CD1c-positive myeloid dendritic cell (primary cell): ENCODE measurements at regions not wholly inside any gene's neighbourhood (a gene's known extent, or its start where the extent isn't known, plus 50 kb on each side); places are given as distances from the start of the nearest gene placed in this dataset.

Experiments
- DNase-seq: peaks from one replicate; pipeline ENCODE4 v3.0.0-alpha.2; 2016; ENCODE audit errors: extremely low spot score

DNA sequence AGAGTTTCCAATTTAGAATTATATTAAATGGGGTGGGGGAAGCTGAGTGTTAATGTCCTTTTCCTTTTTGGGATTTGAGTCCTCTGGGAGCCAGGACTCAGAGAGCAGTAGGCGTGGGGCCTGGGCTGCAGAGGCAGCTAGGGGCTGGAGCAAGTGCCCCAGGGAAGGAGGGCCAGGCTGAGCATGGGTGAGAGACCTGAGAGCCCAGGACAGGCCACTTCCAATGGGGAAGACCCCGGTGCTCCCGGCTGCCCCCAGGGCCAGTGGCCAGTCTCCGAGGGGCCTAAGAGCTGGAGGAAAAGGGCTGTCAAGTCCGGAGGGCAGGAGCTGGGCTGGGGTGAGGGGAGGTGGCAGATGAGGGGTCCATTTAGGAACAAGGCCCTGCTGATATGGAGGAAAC is 371.5 kb downstream of the ZNF536 start:
- DNase-seq = no peak

DNA sequence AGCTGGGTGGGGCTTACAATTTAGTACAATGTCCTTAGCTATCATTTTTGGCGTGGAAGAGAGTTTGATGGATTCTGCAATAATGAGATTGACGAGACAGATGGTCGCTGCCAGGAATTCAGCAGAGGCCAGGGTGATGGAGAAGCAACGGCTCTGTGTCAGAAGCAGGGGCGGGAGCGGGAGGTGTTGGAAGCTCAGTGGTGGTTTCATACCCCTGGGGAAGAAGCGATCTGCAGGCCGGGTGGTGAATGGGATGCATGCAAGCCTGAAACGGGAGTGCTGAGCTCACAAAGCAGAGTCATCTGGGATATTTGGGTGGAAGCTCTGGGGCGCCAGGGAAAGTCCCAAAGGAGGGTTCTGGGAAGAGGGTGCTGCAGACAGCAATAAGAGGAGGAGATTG is 370.8 kb downstream of the ZNF536 start:
- no peak for DNase-seq

DNA sequence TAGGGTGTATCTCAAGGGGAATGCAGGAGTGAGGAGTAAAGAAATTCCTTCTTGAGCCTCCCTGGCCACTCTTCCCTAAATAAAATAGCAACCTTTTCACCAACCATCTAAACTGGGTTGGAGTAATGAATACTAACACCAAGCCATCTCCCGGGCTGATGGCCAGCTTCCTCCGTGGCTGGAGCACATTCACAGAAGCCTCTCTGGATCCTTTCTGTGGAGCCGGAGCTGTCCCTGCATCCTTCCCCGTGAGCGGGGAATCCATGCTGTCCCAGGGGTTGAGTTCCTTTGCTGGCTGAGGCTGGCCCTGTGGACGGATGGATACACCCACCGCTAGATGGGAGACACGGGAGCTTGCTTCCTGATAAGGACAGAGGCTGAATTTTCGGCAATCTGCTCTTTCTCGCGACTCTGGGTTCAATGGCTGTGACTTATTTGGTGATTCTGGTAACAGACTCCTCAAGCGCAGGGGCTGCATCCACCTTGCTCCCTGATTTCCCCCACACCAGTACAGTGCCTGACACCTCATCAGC is 370.3 kb downstream of the ZNF536 start:
- no peak for DNase-seq

DNA sequence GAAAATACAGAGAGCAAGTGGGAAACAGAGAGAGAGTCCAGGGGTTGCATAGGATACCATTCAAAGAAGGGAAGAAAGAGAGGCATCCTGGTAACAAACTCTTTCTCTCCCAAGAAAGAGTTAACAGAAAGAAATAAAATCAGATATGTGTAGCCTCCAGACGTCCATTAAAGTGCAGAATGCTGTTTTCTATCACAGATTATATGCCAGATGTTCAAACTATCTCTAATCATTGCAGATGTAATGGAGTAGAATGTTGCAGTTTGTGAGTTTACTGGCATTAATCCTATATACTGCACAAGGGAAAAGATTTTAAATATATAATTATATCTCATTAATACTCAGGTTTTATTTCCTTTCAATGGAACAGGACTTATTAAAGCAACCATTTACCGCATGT is 369.4 kb downstream of the ZNF536 start:
- no peak for DNase-seq

DNA sequence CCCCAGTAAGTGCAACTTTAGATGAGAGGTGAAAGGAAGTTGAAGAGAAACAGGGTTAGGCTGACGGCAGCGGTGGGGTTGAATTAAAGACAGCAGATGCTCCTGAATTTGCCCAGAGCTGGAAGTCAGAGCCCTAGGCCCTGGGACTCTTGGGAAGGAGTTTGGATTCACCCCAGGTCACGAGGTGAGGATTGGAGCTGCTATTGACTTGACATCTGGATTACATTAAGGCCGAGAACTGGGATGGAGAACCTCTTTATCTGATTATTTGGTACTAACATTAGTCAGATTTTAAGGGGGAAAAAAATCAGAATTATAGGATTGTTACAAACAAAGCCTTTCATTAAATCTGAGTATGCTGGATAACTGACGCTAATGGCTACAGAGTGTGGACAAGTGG is 367.2 kb downstream of the ZNF536 start:
- no peak for DNase-seq

DNA sequence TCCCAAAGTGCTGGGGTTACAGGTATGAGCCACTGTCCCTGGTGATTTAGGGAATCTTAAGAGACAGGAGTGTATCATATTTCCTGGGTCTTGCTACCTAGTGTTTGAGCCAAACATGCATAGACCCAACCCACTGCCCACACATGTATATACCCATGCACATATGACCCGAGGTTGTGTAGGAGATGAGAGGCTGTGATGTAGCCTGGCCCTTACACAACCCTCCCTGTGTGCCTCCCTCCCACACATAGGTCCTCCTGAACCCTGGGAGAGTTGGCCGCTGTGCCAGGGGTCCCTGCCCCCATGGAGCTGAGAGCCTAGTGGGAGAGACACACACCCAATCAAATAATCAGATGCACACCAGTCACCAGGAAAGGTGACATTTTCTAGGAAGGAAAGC is 365.9 kb downstream of the ZNF536 start:
- no peak for DNase-seq

DNA sequence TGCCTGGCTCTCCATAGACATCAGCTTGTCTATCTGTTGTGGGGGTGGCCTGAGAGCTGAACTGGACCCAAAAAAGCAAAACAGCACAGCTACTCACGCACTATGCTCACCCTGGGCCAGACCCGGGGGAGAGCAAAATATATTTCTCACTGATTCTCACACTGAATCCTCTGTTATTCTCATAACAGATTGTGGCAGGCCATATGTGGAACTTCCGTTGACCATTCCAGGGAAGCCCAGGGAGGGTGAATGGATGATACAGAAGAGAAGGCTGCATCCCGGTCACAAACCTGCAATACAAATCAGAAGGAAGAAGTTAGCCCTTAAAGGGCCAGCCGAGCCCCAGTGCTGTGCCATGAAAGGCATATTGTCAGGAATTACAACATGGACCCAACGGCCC is 362.5 kb downstream of the ZNF536 start:
- DNase-seq = no peak

DNA sequence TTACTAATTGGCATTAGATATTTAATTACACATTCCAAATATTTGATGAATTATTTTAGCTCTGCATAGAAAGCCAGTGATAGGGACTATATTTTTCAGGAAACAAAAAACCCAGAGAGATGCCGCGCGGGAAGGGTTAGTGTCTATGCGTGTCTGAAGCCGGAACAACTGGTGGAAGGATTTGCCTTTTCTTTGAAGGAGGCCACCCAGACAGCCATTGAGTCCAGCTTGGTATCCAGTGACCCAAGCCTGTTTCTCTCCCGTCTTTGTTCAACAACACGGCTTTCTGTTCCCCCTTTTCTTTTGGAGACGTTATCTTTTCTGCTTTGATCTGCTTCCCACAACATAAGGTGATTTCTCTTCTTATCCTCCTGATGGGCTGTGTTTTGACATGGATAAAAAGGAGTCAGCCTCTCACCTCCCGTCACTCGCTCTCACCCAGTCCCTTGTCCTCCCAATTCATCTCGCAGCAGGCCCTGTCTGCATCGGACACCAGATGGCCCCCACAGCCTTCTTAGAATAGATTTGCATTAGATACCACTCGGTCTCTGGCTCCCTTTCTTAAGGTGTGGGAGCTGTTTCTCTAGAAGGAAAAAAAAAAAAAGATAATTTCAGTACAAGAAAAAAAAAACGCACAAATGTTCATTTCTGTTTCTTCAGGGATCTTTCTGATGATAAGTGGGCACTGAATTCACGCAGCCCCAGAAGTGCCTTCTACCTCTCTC is 361.8 kb downstream of the ZNF536 start:
- DNase-seq = no peak

DNA sequence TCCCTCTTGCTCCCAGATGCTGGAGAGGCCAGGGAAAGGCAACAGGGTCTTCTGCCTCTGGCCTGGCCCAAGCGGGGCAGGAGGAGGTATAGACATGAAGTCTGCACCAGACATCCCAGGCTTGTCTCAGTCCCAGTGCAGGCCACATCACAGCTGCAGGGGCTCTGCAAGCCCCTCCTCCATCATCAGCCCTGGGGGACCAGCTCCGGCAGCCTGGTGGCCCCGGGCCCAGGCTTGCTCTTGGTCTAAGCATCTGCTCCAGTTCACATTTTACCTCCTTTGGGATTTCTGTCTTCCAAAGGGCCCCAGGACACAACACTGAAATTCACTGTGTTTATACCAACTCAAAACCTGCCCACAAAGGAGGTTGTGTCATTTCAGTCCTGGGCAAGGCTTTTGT is 359.4 kb downstream of the ZNF536 start:
- no peak for DNase-seq

DNA sequence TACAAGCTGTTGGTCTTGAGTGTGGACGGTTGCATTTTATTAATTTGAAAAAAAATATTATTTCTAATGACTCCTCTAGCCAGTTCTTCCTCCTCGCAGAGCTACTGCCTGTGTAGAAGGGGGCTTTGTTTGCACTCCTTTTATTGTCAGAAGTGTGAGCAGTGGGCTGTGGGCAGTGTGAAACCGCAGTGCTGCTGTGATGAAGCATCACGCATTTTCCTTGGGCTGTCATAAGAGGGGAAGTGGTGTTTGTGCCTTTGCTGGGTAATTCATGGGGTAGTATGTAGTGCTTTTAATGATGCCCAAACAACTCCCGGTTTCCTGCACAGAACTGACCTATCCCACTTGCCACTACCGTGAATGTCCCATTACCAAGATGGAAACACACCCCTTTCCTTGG is 357.3 kb downstream of the ZNF536 start:
- DNase-seq = no peak

DNA sequence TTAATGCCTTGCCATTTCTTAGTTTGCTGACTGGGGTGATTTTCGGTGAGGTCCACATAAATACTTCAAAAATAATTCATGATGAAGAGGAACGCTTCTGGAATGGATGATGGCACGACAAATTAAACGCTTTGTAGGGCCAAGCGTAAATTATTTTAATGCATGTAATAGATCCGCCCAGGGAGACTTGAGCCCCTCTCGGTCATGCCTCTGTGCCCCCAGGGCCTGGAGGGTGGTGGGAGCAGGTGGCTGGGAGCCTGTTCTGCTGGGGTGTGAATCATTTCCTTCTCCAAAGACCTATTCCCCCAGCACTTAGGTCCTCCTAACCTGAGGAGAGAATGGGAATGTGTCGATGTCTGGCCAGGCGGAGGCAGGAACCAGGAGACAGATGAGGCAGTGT is 350.6 kb downstream of the ZNF536 start:
- no peak for DNase-seq

DNA sequence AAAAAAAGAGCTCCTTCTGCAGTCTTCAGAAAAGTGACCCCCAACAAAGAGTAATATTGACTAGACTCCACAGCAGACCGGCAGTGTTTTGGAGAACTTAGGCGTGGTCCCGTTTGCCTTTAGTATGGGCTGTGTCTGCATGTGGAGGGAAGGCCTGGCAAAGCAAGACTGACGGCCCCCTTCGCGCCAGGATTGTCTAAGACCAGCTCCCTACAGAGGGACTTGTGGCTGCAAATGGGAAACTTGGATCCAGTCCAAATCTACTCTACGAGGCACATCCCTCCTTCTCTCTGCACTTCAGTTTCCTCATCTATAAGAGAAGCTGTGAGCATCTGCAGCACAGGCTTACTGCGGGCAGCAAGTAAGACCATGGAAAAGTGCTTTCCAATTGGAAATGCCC is 350.0 kb downstream of the ZNF536 start:
- DNase-seq = no peak

DNA sequence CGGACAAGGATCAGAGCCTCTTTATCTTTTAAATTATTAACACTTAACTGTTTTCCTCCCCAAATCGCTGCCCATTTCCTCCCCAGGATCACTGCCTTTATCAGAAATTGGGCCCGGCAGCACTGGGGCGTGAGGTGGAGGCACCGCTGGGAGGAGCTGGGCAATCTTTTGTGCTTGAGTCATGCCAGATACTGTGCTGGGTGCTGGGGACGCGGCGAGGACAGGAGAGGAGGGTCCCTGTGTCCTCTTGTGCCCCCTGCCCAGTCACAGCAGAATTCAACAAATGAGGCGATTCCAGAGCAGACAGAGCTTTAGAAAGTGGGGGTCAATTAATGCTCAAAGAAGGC is 347.8 kb downstream of the ZNF536 start:
- no peak for DNase-seq

DNA sequence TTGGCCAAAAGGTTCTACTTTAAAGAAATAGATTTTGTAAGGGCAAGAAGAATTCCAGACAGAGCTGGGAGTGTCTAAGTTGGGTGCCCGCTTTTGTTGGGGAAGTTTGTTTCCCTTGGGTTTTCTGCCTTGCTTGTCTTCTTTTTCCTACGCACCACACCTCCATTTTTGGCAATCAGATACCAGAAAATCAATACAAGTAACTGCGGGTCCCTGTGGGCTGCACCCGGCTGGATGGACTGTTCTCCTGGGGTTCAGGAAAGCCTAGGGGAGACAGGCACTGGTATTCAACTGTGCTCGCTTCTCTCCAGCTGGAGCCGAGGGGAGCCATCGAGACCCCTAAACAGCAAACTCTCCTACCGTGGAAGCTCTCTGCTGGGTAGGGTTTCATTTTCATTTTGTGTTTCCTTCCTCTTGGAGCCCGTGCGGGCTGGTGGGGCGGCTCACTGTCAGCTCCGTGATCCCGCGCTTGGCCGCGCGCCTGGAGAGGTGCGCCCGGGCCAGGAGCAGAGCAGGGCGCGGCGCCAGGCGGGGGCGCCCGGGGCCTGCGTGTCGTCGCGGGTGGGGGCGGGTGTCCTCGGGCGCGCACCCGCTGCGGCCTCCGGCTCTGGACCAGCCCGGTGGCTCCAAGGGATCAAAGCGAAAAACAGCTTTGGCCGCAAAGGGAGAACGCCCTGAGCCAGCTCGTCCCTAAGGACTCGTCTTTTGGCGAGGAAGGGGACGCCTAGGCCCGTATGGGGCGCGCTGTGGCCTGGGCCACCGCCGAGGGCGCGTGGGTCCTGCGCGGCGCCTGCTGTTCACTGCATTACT is 347.2 kb downstream of the ZNF536 start:
- no peak for DNase-seq

DNA sequence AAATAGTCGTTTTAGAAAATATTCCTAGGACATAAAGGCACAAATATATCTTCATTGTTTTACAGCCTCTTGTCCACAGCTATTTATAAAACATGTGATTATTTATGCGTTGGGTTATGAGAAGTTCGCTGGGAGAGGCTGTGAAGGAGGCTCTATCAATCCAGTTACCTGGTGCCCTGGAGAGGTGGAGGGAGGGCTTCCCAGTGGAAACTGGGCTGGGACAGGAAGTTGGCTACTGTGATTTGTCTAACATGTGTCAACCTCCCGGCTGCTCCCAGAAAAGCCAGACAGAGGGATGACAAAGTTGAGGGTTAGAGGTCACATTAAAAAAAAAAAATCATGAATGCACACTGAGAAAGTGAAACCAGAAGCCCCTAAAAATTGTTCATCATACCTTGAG is 346.5 kb downstream of the ZNF536 start:
- no peak for DNase-seq

DNA sequence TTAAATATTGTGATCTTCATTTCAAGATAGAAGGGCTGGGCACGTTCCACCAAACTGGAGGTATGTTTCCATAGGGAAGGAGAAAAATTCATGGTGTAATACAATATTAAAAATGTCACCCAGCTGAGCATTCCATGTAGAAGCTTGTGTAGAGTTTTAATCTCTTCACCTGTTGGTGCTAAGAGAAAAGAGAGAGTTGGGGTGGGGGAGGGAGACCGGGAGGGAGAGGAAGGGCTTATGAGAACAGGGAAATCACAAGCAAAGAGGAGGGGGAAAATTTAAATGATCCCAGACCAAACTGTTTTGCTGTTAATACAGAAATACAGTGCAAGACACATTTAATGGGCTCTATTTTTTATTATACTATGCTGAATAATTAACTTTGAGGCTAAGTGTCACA is 345.8 kb downstream of the ZNF536 start:
- no peak for DNase-seq

DNA sequence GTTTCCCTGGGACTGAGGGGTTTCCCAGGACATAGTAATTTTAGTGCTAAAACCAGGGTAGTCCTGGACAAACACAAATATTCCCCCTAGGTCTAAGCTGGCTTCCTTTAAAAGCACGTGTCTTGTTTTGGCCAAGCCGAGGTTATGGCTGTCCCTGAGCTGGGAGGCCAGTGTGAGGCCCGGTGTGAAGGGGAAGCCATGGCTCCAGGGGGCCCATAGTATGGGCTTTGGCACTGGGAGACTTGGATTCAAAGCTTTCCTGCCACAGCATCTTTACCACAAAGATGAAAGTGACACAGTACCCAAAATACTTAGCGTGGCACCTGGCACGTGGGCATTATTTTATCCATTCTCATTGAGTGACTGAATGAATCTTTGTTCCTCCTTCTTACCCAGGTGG is 345.2 kb downstream of the ZNF536 start:
- no peak for DNase-seq

DNA sequence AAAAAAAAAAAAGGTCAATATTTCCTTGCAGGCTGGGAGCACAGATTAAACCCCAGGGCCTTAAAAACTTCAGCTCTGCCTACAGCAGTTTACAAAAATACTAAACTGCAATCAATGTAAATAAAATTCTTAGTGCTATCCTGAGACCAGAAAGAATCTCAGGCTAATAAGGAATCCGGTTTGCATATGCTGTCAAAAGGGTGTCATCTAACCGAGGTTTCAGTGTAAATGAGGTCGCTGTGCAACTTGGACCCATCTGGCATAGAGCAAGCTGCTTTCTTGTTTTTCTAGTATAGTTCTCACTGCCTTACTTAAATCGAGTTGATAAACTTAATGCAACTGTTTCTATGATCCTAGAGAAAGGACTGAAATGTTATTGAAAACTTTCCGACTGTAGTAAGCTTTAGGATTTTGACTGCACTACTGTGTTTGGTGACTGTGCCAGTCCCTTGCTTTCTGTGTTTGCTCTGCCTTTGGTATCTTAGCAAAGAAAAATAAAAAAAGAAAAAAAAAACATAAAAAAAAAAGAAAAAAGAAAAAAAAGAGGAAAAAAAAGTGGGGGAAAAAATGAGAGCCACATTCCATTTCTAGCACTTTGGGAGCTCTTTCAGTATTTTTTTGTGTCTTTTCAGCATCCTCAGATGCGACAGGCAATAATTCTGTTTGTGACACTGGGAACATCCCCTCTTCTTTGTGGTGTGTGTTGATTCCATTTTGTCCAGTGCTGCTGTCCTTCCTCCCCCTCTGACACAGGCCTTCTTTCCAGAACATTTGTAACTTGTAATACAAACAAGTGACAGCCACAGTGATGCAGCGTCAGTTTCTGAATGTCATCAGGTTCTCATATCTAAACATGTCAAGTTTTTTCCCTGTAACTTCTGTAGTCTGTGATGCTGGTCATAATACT is 340.5 kb downstream of the ZNF536 start:
- no peak for DNase-seq

DNA sequence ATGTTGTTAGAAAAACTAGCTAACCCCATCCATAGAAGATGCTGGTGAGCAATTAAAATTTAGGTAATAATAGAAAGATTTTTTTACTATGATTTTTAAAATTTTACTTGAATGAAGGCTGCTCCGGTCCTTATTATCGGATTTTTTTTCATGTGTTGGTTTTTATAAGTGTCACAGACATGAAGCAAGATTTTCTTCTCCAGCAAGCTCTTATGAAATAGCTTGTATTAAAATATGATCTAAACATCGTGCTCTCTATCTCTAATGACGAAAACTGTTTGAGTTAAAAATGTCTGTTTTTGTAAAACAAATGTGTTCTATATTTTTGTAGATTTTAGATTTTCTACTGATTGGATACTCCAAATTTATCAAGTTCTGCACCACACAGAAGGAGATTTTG is 339.6 kb downstream of the ZNF536 start:
- DNase-seq = no peak

DNA sequence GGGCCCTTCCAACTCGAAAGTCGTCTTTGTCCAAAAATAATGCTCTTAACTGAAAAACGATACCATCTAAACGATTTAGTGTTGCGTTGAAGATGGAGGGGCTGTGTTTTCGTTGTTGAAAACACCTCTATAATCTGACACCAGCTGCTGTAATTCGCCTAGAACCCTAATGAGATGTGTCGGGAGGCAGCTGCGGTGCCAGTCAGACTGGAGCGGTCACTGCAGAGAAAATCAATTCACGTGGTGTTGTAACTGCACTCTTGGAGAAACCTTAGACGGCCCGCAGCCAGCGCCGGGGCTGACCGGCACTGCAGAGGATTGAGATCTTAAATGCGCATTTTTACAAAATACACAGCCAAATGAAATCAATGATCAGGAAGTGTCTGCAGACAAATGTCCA is 339.1 kb downstream of the ZNF536 start:
- no peak for DNase-seq

DNA sequence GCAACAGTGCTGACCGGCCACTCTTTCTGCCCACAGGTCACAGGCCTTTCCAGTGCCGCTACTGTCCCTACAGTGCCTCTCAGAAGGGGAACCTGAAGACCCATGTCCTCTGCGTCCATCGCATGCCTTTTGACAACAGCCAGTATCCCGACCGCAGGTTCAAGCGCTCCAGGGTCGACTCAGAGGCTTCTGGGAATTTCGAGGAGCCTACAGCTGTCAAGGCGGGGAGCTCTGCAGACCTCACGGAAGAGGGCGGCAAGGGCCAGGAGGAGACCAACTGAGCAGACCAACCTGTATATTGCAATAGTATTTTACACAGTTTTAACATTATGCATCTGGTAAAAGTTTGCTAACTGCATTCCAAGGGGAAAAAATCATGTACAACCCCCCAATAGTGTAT is 338.5 kb downstream of the ZNF536 start:
- DNase-seq = no peak

DNA sequence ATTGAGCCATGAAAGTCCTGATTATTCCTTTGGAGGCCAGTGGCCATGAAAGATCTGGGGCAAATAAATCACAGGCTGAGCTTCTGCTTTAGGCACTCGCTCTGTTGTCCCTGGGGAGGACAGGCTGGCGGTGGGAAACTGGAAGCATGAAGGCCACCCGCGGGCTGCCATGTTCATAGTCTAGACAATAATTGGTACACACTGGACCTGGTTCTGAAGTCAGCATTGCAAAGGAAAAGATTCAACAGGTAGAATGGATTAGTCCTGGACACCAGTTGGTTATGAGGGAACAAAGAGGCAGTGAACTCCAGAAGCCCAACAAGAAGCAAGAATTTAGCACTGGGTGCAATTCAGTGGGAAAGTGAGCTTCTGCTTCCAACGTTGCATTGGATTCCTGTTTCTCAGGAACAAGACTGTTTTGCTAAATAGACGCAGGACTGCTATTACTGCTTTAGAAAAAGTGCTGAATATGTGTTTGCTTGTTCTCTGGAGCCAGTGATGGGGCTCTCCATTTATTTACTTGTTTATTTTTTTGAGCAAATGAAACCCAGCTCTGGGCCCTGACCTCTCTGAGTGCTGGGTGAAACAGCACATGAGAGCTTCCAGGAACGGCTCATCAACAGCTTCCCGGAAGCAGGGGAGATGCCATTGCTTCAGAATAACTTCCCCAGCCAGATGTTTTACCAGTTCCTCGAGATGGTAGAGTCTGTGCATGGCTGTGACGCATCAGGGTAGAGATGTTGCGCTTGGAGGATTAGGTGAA is 336.4 kb downstream of the ZNF536 start:
- no peak for DNase-seq
